ENCODE measurements at regions not wholly inside any gene's neighbourhood (a gene's known extent, or its start where the extent isn't known, plus 50 kb on each side); places are given as distances from the start of the nearest gene placed in this dataset.

- TF ChIP-seq, protein P1, sequence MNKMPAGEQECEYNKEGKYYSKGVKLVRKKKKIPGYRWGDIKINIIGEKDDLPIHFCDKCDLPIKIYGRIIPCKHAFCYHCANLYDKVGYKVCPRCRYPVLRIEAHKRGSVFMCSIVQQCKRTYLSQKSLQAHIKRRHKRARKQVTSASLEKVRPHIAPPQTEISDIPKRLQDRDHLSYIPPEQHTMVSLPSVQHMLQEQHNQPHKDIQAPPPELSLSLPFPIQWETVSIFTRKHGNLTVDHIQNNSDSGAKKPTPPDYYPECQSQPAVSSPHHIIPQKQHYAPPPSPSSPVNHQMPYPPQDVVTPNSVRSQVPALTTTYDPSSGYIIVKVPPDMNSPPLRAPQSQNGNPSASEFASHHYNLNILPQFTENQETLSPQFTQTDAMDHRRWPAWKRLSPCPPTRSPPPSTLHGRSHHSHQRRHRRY (tag by site-specific recombination; IDR thresholded peaks at IDR 0.05) = no peak
- no peak for TF ChIP-seq HOXC10 (CRISPR knock-in tag; IDR thresholded peaks at IDR 0.05)
- no peak for TF ChIP-seq SP3 (tag by site-specific recombination; IDR thresholded peaks at IDR 0.05)
- TF ChIP-seq, protein P2, sequence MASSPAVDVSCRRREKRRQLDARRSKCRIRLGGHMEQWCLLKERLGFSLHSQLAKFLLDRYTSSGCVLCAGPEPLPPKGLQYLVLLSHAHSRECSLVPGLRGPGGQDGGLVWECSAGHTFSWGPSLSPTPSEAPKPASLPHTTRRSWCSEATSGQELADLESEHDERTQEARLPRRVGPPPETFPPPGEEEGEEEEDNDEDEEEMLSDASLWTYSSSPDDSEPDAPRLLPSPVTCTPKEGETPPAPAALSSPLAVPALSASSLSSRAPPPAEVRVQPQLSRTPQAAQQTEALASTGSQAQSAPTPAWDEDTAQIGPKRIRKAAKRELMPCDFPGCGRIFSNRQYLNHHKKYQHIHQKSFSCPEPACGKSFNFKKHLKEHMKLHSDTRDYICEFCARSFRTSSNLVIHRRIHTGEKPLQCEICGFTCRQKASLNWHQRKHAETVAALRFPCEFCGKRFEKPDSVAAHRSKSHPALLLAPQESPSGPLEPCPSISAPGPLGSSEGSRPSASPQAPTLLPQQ (tag by site-specific recombination; IDR thresholded peaks at IDR 0.05) = no peak
- no peak for TF ChIP-seq ZNF157 (tag by site-specific recombination; IDR thresholded peaks at IDR 0.05)
- TF ChIP-seq ZNF341 (tag by site-specific recombination; IDR thresholded peaks at IDR 0.05; ENCODE audit: low read depth) = no peak
- TF ChIP-seq ZXDB (tag by site-specific recombination; IDR thresholded peaks at IDR 0.05) = no peak
Observed at GRCh38 chr14:49446801-49447200, 139.4 kb downstream of the RPS29 start (continued).

DNA sequence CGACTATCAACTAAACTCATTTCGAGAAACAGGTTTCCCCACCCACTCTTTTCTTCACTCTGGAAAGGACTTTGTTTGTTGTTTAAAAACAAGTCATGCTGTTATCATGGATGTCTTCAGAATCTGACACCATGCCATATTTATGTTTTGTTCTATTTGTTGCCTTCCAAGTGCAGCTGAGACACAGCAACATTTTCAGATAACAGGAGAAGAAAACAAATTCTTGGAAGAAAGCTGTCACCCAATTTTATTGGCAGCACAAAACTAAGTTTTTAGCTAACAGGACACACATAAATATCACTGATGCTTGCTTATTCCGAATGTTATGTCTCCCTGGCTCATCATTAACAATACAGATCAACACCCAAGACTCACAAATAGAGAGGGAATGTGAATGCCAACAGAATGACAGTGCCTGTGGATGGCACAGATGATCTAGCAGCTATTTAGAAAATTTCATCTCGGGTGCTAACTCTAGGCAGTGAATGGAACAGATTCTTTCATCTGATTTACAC, 147.9 kb downstream of the RPS29 start:
- Histone ChIP-seq H3K36me3 (ENCODE audit: control insufficient read depth in 2 of 2, insufficient read depth in 1 of 2, low read length in 2 of 2) (no peaks in the 10 kb centered on the region), H3K27ac (ENCODE audit: extremely low read depth, low read depth, low read length) (no peak overlapping the region), H3K4me3 (ENCODE audit: low read depth, low read length) (no peak overlapping the region), H3K9me3 (ENCODE audit: control insufficient read depth, insufficient read depth, low read depth, low read length) (no peaks in the 10 kb centered on the region), H3K4me1 (ENCODE audit: control insufficient read depth, insufficient read depth, low read length) (no peaks in the 10 kb centered on the region)
- POLR2A ChIA-PET = no interaction called here
- TF ChIP-seq IKZF3 (tag by site-specific recombination; IDR thresholded peaks at IDR 0.05) = no peak
- TF ChIP-seq, protein P3, sequence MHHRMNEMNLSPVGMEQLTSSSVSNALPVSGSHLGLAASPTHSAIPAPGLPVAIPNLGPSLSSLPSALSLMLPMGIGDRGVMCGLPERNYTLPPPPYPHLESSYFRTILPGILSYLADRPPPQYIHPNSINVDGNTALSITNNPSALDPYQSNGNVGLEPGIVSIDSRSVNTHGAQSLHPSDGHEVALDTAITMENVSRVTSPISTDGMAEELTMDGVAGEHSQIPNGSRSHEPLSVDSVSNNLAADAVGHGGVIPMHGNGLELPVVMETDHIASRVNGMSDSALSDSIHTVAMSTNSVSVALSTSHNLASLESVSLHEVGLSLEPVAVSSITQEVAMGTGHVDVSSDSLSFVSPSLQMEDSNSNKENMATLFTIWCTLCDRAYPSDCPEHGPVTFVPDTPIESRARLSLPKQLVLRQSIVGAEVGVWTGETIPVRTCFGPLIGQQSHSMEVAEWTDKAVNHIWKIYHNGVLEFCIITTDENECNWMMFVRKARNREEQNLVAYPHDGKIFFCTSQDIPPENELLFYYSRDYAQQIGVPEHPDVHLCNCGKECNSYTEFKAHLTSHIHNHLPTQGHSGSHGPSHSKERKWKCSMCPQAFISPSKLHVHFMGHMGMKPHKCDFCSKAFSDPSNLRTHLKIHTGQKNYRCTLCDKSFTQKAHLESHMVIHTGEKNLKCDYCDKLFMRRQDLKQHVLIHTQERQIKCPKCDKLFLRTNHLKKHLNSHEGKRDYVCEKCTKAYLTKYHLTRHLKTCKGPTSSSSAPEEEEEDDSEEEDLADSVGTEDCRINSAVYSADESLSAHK (tag by site-specific recombination; IDR thresholded peaks at IDR 0.05) = no peak
- no peak for TF ChIP-seq REPIN1 (tag by site-specific recombination; IDR thresholded peaks at IDR 0.05; ENCODE audit: low read depth)
- no peak for TF ChIP-seq ZNF530 (tag by site-specific recombination; IDR thresholded peaks at IDR 0.05; ENCODE audit: low read depth)
- no peak for TF ChIP-seq ZNF830 (tag by site-specific recombination; IDR thresholded peaks at IDR 0.05; ENCODE audit: low read depth)
- TF ChIP-seq, protein P4, sequence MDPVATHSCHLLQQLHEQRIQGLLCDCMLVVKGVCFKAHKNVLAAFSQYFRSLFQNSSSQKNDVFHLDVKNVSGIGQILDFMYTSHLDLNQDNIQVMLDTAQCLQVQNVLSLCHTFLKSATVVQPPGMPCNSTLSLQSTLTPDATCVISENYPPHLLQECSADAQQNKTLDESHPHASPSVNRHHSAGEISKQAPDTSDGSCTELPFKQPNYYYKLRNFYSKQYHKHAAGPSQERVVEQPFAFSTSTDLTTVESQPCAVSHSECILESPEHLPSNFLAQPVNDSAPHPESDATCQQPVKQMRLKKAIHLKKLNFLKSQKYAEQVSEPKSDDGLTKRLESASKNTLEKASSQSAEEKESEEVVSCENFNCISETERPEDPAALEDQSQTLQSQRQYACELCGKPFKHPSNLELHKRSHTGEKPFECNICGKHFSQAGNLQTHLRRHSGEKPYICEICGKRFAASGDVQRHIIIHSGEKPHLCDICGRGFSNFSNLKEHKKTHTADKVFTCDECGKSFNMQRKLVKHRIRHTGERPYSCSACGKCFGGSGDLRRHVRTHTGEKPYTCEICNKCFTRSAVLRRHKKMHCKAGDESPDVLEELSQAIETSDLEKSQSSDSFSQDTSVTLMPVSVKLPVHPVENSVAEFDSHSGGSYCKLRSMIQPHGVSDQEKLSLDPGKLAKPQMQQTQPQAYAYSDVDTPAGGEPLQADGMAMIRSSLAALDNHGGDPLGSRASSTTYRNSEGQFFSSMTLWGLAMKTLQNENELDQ (tag by site-specific recombination; IDR thresholded peaks at IDR 0.05; ENCODE audit: low read depth) = no peak
- CTCF ChIA-PET = interaction anchor here (0.6 to 0.9 kb wide), 2 partner anchors 22 to 55 kb away, joined by 3 read pairs; no protein-coding TSS in a partner anchor

DNA sequence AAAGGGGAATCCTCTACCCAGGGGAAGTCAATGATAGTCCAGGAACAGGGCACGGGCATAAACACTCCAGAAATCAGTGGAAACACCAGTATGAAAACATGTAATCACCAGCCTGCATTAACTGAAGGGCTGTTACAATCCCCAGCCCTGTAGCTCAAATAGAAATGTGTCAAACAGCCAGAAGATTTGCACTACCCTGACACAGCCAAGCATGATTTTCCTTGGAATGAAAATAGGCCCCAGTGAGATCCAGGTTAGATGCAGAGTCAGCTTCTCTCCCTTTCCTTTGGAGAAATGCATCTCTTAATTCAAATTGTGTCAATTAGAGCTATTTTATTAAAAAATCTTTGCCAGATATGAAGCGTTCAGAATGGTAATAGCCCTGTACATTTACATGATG, 158.1 kb downstream of the RPS29 start:
- Histone ChIP-seq H3K27ac (ENCODE audit: extremely low read depth, low read depth, low read length) (no peak overlapping the region), H3K36me3 (ENCODE audit: control insufficient read depth in 2 of 2, insufficient read depth in 1 of 2, low read length in 2 of 2) (no peaks in the 10 kb centered on the region), H3K4me1 (ENCODE audit: control insufficient read depth, insufficient read depth, low read length) (no peaks in the 10 kb centered on the region), H3K9me3 (ENCODE audit: control insufficient read depth, insufficient read depth, low read depth, low read length) (no peaks in the 10 kb centered on the region), H3K4me3 (ENCODE audit: low read depth, low read length) (no peak overlapping the region)
- CTCF ChIA-PET = no interaction called here
- POLR2A ChIA-PET = no interaction called here
- TF ChIP-seq ZIC2 (tag by site-specific recombination; IDR thresholded peaks at IDR 0.05) (no peak), ZNF501 (tag by site-specific recombination; IDR thresholded peaks at IDR 0.05) (no peak), ZNF843 (tag by site-specific recombination; IDR thresholded peaks at IDR 0.05) (no peak), OVOL3 (tag by site-specific recombination; IDR thresholded peaks at IDR 0.05) (no peak), ZSCAN23 (tag by site-specific recombination; IDR thresholded peaks at IDR 0.05) (no peak), ZNF548 (tag by site-specific recombination; IDR thresholded peaks at IDR 0.05) (no peak), PRDM10 (tag by site-specific recombination; IDR thresholded peaks at IDR 0.05) (no peak), SETDB1 (IDR thresholded peaks at IDR 0.05; ENCODE audit: insufficient read length, low read length) (no peak), GLI2 (tag by site-specific recombination; IDR thresholded peaks at IDR 0.05; ENCODE audit: borderline replicate concordance, low read depth) (no peak), ZNF23 (tag by site-specific recombination; IDR thresholded peaks at IDR 0.05; ENCODE audit: borderline replicate concordance) (no peak), ZNF473 (tag by site-specific recombination; IDR thresholded peaks at IDR 0.05) (no peak)
